GM21515 (cell line): ENCODE measurements at regions not wholly inside any gene's neighbourhood (a gene's known extent, or its start where the extent isn't known, plus 50 kb on each side); places are given as distances from the start of the nearest gene placed in this dataset.

Experiments used
- ATAC-seq: cut with Tn5 transposase; IDR thresholded peaks from one replicate; pipeline ENCODE4 v1.9.1; 2021; ENCODE audit not compliant: unreplicated experiment

- no peak for ATAC-seq
Measured at GRCh38 chr11:11141065-11141464, 212.0 kb downstream of the CSNK2A3 start.

GRCh38 chr11:11140510-11140909 lies 212.5 kb downstream of the CSNK2A3 start:
- no peak for ATAC-seq

- no peak for ATAC-seq
Measured at GRCh38 chr11:11137339-11137738, 215.7 kb downstream of the CSNK2A3 start.

- ATAC-seq: no peak
Measured at GRCh38 chr11:11135820-11136476, 217.1 kb downstream of the CSNK2A3 start.

- no peak for ATAC-seq
Measured at GRCh38 chr11:11129118-11129517, 223.9 kb downstream of the CSNK2A3 start.

- no peak for ATAC-seq
Measured at GRCh38 chr11:11125618-11126017, 227.4 kb downstream of the CSNK2A3 start.

GRCh38 chr11:11122749-11123148 lies 230.3 kb downstream of the CSNK2A3 start:
- ATAC-seq: no peak

- ATAC-seq: no peak
Measured at GRCh38 chr11:11119917-11120316, 233.1 kb downstream of the CSNK2A3 start.

GRCh38 chr11:11117730-11118129 lies 235.3 kb downstream of the CSNK2A3 start:
- ATAC-seq: no peak

- ATAC-seq: no peak
Measured at GRCh38 chr11:11115475-11115874, 237.6 kb downstream of the CSNK2A3 start.

GRCh38 chr11:11113626-11114025 lies 239.4 kb downstream of the CSNK2A3 start:
- ATAC-seq: no peak

GRCh38 chr11:11108026-11108425 lies 245.0 kb downstream of the CSNK2A3 start:
- ATAC-seq: no peak

GRCh38 chr11:11107076-11107723 lies 245.8 kb downstream of the CSNK2A3 start:
- no peak for ATAC-seq

- ATAC-seq: no peak
Measured at GRCh38 chr11:11105361-11105760, 247.5 kb upstream of the ZBED5 start.

GRCh38 chr11:11095831-11096723 lies 238.2 kb upstream of the ZBED5 start:
- no peak for ATAC-seq

- ATAC-seq: no peak
Measured at GRCh38 chr11:11090495-11090894, 232.6 kb upstream of the ZBED5 start.

- no peak for ATAC-seq
Measured at GRCh38 chr11:11089805-11090204, 232.0 kb upstream of the ZBED5 start.

GRCh38 chr11:11086979-11087378 lies 229.1 kb upstream of the ZBED5 start:
- ATAC-seq: no peak

- ATAC-seq: no peak
Measured at GRCh38 chr11:11085580-11085979, 227.7 kb upstream of the ZBED5 start.

- no peak for ATAC-seq
Measured at GRCh38 chr11:11084337-11084736, 226.5 kb upstream of the ZBED5 start.

GRCh38 chr11:11083441-11083840 lies 225.6 kb upstream of the ZBED5 start:
- ATAC-seq: no peak

GRCh38 chr11:11082646-11083045 lies 224.8 kb upstream of the ZBED5 start:
- ATAC-seq: no peak
